Stimulated activated CD8-positive, alpha-beta memory T cell treated with anti-CD3 and anti-CD28 coated beads, Interleukin-15, amount 100 ng/mL, for 1 hour (primary cell): ENCODE measurements at regions not wholly inside any gene's neighbourhood (a gene's known extent, or its start where the extent isn't known, plus 50 kb on each side); places are given as distances from the start of the nearest gene placed in this dataset.
"Not testable (repeated sequence)": the region's sequence is repeated elsewhere in the genome, so short reads cannot be mapped to it uniquely, and the experiment has no call there.

ENCODE experiments used
- DNase-seq: peaks from one replicate; pipeline ENCODE4 v3.0.0-alpha.2; 2020; ENCODE audit warnings: low read depth

DNA sequence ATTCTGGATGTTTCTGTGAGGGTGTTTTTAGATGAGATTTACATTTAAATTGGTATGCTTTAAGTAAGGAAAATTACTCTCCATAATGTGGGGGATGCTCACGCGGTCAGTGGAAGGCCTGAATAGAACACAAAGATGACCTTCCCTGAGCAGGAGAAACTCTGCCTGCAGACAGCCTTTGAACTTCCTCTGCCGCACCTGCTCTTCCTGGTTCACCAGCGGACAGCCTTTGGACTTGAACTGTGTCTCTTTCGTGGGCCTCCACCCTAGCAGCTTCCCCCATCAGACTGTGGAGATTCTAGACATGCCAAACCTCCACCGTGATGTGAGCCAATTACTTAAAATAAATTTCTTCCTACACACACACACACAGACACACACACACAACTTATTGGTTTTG is 210.7 kb downstream of the EFCAB11 start:
- DNase-seq = no peak

GRCh38 chr14:89740241-89740640 is 214.3 kb downstream of the EFCAB11 start:
- no peak for DNase-seq

DNA sequence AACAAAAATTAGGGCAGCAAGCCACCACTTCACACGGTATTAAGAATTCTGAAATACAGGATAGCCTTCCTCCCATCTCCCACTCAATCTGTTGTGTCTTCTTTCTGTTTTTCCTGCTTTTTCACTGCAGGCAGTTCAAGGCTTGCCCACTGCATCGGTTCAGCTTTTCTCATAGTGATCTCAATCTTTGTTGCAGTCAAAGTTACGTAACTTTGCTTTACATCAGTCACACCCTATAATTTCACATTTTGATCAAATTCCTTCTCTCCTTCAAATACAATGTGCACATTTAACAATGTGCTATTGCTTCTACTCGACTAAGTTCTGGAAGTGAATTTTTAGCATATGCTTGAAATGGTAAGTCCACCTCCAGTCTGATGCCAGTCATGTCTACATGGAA is 217.6 kb downstream of the EFCAB11 start:
- no peak for DNase-seq

GRCh38 chr14:89731396-89731933 is 223.1 kb downstream of the EFCAB11 start:
- no peak for DNase-seq

GRCh38 chr14:89730687-89731086 is 223.8 kb downstream of the EFCAB11 start:
- no peak for DNase-seq

GRCh38 chr14:89728964-89729363 is 225.6 kb downstream of the EFCAB11 start:
- DNase-seq = no peak

DNA sequence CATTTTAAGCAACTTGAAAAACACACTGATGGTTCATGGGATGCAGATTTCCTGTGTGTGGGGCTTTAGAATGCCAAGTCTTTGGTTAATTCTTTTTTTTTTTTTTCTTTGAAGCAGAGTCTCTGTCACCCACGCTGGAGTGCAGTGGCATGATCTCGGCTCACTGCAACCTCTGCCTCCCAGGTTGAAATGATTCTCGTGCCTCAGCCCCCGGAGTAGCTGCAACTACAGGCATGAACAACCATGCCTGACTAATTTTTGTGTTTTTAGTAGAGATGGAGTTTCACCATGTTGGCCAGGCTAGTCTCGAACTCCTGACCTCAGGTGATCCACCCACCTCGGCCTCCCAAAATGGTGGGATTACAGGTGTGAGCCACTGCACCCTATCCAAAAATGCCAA is 228.3 kb downstream of the EFCAB11 start:
- not testable (repeated sequence) for DNase-seq

- DNase-seq = no peak
Observed at GRCh38 chr14:89724628-89724960, 229.9 kb downstream of the EFCAB11 start.

DNA sequence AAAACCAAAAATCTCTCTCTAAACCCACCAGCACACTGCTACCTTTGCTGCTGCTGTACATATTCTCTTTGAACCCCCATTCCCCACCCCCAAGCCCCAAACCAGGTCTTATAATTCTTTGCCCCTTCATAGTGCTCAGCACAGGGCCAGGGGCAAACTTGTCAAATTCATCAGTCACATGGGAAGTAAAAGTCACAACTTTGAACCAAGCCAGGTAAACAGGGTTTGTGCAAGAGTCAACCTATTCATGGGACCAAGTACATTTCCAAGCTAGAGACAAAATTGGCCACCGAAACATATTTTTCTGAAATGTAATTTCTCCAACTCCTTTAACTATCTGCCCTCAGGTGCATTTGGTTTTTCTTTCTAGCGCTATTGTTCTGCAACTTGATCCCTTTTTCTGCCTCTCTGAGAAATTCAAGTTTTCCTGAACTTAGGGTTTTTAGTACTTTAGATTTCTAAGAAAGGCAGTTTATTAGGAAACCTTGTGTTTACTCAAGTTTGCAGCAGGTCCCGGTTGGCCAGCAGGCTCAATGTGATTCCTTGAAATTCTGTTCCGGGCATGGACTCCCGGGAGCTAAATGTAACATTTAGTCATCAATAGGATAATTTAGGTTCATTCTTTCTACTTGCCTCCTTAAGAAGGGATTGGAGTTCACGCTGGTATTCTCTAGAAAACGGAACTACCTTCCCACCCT is 230.5 kb downstream of the EFCAB11 start:
- no peak for DNase-seq

- no peak for DNase-seq
Observed at GRCh38 chr14:89721956-89722355, 232.6 kb downstream of the EFCAB11 start.

DNA sequence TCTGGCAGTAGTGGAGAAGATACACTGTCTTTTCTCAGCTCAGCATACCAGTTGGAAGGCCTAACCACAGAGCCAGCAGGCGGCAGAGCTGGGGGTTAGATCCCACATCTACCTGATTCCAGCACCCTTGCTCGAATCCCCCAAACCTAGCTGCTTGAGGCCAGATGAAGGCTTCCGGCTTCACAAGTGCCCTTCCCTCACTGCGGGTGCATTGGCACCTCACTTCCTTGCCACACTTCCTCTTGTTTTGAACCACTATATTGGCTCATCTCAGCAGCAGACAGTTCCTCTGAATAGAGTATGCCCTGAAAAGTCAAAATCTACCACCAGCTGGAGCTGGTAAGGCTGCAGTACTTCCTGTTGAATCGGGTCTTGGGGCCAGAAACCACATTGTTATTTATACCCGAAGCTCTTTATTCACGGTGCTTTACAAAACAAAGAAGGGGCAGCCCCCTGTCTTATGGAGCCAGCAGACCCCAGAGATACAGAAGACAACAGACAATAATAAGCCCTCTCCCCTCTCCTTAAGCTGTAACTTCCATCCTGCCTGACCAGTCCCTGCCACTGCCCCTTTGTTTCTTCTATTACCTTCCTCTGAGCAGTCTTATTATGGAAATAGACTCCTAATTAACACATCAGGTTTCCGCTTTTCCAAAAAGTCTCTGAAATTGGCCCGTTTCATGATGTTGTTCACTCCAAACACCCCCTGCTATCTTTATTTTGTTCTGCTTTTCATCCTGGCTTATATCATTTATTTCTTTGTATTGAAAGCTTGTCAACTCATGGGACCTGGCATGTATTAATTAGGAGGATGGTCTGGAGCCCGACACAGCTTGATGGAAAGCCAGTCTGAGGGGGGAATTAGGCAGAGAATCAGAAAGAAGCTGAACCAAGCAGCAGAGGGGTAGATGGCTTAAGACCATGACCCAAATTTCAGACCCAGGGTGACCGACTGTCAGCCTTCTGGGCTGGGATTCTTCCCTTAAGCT is 233.5 kb downstream of the EFCAB11 start:
- DNase-seq = peak; percentile 28

DNA sequence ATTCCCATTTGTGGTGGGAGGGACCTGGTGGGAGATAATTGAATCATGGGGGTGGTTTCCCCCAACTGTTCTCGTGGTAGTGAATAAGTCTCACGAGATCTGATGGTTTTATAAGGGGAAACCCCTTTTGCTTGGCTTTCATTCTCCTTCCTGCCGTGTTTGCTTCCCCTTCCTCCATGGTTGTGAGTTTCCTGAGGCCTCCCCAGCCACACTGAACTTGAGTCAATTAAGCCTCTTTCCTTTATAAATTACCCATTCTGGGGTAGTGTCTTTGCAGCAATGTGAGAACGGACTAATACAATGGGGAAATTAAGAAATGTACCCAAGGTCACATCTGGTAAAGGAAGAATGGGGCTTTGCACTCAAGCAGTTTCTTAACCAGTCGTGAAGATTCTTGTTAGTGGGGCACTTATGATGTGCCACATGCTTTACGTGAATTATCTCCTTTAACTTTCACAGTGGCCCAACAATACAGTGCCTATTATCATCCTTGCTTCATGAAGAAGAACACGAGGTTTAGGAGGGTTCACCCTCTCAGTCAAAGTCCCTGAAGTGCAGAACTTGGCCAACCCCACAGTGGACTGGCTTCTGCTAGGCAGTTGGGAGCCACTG is 234.3 kb downstream of the EFCAB11 start:
- no peak for DNase-seq

- DNase-seq = no peak
Observed at GRCh38 chr14:89719366-89720075, 235.0 kb downstream of the EFCAB11 start.

GRCh38 chr14:89708982-89709625 is 245.4 kb downstream of the EFCAB11 start:
- no peak for DNase-seq

DNA sequence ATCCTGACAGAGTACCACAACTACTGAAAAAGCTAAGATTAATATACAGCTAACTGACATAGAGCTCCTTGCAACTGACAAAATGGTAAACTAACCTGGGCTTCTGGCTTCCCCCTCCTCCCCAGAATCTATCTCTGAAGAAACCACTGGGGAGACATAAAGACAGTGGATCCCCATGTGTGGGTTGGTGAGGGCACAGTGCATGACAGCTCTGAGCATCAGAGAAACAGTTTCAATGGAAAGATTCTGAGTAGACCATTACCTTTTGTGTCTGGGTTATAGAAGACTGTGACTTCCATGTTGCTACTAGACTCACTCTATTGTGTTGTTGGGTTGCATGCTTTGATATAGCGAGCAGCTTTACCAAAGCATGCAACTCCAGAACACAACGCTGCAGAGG is 247.4 kb downstream of the EFCAB11 start:
- DNase-seq = no peak

GRCh38 chr14:89702876-89703200 is 251.7 kb downstream of the EFCAB11 start:
- no peak for DNase-seq

DNA sequence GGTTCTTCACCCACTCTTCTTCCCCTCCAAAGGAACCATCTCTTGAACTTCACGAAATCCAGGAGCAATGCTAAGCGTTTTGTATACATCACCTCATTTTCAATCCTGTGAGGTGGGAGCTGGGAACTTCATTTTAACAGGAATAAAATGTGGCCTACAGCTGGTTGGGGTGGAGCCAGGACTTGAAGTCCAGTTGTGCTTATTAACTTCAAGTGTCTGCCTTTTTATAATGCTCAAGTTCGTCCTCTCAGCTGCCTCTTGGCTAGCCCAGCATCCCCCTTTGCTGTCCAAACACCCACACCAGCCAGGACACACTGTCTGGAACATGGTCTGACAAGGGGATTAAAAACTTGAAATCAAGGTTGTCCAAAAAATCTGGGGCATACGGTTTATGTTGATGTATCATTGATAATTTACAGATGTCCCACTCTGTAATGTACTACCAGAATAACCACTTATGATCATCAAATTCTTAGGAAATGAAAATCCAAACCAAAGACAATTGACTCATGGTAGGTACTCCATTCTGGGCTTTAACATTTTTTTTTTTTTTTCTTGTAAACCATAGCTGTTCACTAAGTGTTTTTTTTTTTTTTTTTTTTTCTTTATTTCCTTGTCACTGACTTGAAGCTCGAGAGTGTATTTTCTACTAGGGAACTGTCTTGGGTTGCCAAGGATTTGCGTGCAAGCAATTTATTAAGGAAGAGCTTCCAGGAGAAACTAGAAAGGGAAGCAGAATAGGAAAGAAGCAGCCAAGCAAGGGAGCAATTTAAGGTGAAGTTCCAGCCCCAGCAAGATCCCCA is 252.3 kb downstream of the EFCAB11 start:
- DNase-seq = no peak

DNA sequence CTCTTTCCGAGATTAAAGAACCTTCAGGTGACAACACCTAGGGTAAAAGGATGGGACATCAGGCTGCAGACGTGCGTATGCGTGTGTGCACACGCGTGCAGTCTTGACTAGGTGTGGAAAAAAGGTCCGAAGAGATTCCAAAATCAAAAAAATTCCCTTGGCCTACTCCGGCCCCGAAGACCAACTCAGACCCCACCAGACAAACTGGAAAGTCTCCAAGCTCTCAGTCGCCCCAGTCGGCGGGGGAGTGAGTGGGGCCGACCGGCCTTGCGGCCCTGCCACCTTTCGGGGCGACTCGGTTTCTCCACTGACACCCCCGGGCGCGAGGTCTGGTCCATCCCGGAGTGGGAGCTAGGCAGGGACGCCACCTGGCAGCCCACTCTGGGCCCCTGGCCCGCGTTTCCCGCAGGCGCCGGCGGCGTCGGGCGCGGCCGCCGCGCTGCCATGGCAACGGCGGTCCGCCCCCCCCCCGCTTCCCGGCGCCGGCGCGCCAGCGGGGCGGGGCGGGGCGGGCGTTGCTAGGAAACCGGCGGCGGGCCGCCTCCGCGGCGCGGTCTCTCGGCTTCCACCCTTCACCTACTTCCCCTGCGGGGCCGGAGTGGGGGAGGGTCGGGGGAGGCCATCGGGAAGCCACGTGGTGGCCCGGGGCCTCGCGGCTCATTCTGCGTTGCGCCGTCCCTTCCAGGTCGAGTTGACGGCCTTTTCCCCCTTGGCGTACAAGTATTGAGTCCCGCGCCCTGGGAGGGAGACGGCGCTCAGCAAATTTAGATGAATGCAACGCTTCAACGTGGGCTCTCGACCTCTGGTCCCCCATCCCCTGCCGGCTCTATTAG is 253.1 kb downstream of the EFCAB11 start:
- DNase-seq = peak; percentile 50

- DNase-seq = no peak
Observed at GRCh38 chr14:89700801-89701200, 253.7 kb downstream of the EFCAB11 start.

- no peak for DNase-seq
Observed at GRCh38 chr14:89699071-89699470, 255.5 kb downstream of the EFCAB11 start.
